Left lung (tissue), 4 donors: ENCODE measurements at regions not wholly inside any gene's neighbourhood (a gene's known extent, or its start where the extent isn't known, plus 50 kb on each side); places are given as distances from the start of the nearest gene placed in this dataset.
A peak's percentile ranks its signal among the peaks of the same experiment; 100 is the strongest.

Experiments
- ATAC-seq: fragments of 200-7000 bp; cut with Tn5 transposase; one replicate; pipeline ENCODE4 v1.9.1; 2020; ENCODE audit warnings: moderate library complexity
- DNase-seq, 4 donors: peaks; one replicate each; pipeline ENCODE4 v3.0.0-alpha.2; 2013 to 2020
- H3K27ac ChIP-seq, 2 donors: fragments of 200-600 bp; sonication (generic) in 1 of 2; one replicate each; pipeline versions ENCODE4 v1.5.0 to v1.8.0; 2020 to 2021
- H3K27me3 ChIP-seq, 2 donors: fragments of 200-600 bp; sonication (generic) in 1 of 2; one replicate each; pipeline versions ENCODE4 v1.5.0 to v1.8.0; 2020 to 2021
- H3K36me3 ChIP-seq, 2 donors: fragments of 200-600 bp; sonication (generic) in 1 of 2; one replicate each; pipeline versions ENCODE4 v1.5.0 to v1.8.0; 2020 to 2021
- H3K4me1 ChIP-seq, 2 donors: fragments of 200-600 bp; one replicate each; pipeline ENCODE4 v1.8.0; 2021
- H3K4me3 ChIP-seq, 2 donors: fragments of 200-600 bp; sonication (generic) in 1 of 2; one replicate each; pipeline versions ENCODE4 v1.5.0 to v1.8.0; 2020 to 2021; ENCODE audit warnings: mild to moderate bottlenecking in 1 of 2
- H3K9me3 ChIP-seq, 2 donors: fragments of 200-600 bp; sonication (generic) in 1 of 2; one replicate each; pipeline versions ENCODE4 v1.5.0 to v1.8.0; 2020 to 2021
- intact Hi-C, 2 donors: fragments of 100-400 bp; cut with DNase I; formaldehyde crosslinking; loops; one replicate each; pipeline versions ENCODE4 v1.11.2 to v1.14.2; 2022
- TF ChIP-seq, protein P1 (sequence below), 2 donors: fragments of 200-600 bp; sonication (generic) in 1 of 2; IDR thresholded peaks; one replicate each; pipeline versions ENCODE4 v1.5.0 to v1.8.0; 2021; ENCODE audit warnings: antibody characterized with exemption in 2 of 2
- donor health status: DM: no; HTN: yes; CAD: no.
- donor health status: DM: no; HTN: no; CAD: no.

DNA sequence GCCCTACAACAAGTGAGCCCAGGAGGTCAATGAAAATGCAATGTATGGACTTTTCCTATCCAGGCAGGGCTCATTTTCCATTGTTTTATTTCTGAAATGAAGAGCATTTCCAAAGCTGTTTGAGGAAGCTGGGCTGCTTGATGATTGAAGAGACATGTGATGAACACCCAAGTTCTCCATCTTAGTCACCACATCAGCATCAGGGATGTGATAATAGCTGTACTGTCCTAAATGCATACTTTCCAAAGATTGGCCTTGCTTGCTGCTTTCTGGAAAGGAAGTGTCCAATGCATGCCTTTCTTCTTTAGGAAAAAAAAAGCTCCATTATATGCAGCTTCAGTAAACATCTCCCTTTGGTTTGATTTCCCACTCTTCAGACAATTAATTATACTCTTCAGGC is 425.9 kb upstream of the RUNX1 start:
- intact Hi-C loops = no loop called here
- Histone ChIP-seq H3K36me3 (no peaks in the 10 kb centered on the region), H3K27ac (peak overlapping the region; percentile 68 to 76), H3K9me3 (peaks cover 0 to 2% of the 10 kb centered on the region in 2 donors), H3K4me3 (no peak overlapping the region), H3K4me1 (peaks cover 7 to 57% of the 10 kb centered on the region in 2 donors), H3K27me3 (no peaks in the 10 kb centered on the region)
- ATAC-seq (peak; percentile 60), DNase-seq (no peak)
- TF ChIP-seq, protein P1, sequence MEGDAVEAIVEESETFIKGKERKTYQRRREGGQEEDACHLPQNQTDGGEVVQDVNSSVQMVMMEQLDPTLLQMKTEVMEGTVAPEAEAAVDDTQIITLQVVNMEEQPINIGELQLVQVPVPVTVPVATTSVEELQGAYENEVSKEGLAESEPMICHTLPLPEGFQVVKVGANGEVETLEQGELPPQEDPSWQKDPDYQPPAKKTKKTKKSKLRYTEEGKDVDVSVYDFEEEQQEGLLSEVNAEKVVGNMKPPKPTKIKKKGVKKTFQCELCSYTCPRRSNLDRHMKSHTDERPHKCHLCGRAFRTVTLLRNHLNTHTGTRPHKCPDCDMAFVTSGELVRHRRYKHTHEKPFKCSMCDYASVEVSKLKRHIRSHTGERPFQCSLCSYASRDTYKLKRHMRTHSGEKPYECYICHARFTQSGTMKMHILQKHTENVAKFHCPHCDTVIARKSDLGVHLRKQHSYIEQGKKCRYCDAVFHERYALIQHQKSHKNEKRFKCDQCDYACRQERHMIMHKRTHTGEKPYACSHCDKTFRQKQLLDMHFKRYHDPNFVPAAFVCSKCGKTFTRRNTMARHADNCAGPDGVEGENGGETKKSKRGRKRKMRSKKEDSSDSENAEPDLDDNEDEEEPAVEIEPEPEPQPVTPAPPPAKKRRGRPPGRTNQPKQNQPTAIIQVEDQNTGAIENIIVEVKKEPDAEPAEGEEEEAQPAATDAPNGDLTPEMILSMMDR (IDR thresholded peaks at IDR 0.05) = no peak

DNA sequence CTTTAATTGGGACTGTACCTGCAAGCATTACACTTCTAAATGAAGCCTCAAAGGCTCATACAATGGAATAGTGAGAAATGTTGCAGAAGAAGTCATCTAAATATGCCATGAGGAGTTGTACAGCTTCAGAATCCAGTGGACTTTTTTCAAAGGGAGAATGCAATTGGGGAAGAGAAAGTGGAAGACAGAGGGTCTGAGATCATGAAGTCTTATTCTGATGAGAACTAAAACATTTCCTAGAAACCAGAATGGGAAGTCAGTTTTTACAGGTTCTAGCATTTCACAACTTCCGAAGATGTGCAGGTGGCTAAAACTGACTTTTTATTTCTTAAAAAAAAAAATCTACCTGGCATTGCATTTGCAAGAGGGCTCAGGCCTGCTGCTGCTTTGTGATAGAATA is 424.4 kb upstream of the RUNX1 start:
- ATAC-seq = no peak
- intact Hi-C loops = no loop called here

DNA sequence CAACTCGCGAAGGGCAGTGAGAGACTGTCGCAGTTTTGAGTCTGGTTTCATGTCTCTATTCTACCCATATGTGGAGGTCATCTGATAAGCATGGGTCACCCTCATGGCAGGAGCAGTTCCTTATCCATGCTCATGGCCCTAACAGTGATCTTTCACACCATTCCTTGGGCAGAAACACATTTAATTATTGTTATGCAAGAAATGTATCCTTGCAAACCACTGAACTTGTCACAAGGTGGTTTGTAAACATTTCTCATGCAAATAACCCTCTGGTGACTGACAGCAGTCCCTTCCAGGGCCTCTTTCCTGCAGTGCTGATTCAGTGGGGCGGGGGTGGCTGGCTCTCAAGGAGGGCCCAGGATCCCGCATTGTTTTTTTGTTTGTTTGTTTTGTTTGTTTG is 421.4 kb upstream of the RUNX1 start:
- no peak for DNase-seq

More for the DNA sequence above, 424.4 kb upstream of the RUNX1 start:
- Histone ChIP-seq H3K9me3 (no peaks in the 10 kb centered on the region), H3K36me3 (no peaks in the 10 kb centered on the region), H3K27ac (peak overlapping the region; percentile 10 to 57), H3K4me3 (no peak overlapping the region), H3K27me3 (no peaks in the 10 kb centered on the region), H3K4me1 (peaks cover 7 to 55% of the 10 kb centered on the region in 2 donors)
- TF ChIP-seq, protein P1 (IDR thresholded peaks at IDR 0.05) = no peak
- no peak for DNase-seq

DNA sequence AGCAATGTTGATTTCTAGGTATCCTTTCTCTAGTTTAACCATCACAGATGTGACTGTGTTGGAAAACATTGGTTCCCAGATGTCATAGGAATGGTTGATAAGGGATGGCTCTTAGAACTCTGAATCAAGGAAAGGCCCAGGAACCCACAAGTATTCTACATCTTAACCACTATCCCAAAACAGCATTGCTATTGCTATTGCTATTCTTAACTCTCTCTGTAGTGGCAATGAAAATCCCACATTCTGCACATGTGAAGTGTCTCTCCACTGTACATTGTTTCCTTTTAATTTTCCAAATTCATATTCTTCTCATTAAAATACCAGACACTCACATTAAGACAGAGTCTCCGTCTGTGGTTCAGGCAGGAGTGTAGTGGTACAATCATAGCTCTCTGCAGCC is 420.4 kb upstream of the RUNX1 start:
- Histone ChIP-seq H3K9me3 (no peaks in the 10 kb centered on the region), H3K36me3 (no peaks in the 10 kb centered on the region), H3K4me3 (no peak overlapping the region), H3K4me1 (peaks cover 3 to 17% of the 10 kb centered on the region in 2 donors), H3K27ac (no peak overlapping the region), H3K27me3 (no peaks in the 10 kb centered on the region)
- no peak for DNase-seq
- ATAC-seq = no peak
- intact Hi-C loops = no loop called here
- TF ChIP-seq, protein P1 (IDR thresholded peaks at IDR 0.05) = no peak

More for the DNA sequence above, 421.4 kb upstream of the RUNX1 start:
- intact Hi-C loops = no loop called here
- TF ChIP-seq, protein P1 (IDR thresholded peaks at IDR 0.05) = no peak
- peak; percentile 47 for ATAC-seq
- Histone ChIP-seq H3K9me3 (no peaks in the 10 kb centered on the region), H3K27me3 (no peaks in the 10 kb centered on the region), H3K36me3 (no peaks in the 10 kb centered on the region), H3K4me3 (no peak overlapping the region), H3K27ac (no peak overlapping the region), H3K4me1 (peaks cover 3 to 27% of the 10 kb centered on the region in 2 donors)

DNA sequence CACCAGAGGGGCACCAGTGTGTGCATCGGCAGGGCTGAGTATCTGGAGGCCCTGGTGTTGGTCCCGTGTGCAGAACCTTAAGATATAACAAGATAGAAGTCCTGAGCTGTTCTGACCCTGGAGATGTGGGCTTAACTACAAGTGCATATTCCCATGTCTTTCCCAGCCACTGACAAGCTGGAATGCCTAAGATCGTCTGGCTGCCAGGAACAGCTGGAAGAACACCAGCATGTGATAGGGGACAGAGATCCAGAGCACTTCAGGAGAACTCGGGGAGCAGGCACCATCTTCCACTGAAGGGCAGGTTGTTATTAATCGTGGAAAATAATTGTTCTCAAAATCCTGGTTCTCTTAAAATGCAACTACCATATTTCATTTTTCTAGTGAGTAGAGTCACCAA is 419.9 kb upstream of the RUNX1 start:
- TF ChIP-seq, protein P1 (IDR thresholded peaks at IDR 0.05) = no peak
- no peak for ATAC-seq
- Histone ChIP-seq H3K27me3 (no peaks in the 10 kb centered on the region), H3K4me1 (peaks cover 3 to 12% of the 10 kb centered on the region in 2 donors), H3K4me3 (no peak overlapping the region), H3K9me3 (no peaks in the 10 kb centered on the region), H3K36me3 (no peaks in the 10 kb centered on the region), H3K27ac (no peak overlapping the region)
- no peak for DNase-seq
- intact Hi-C loops = no loop called here
